H1 (cell line): ENCODE measurements at regions not wholly inside any gene's neighbourhood (a gene's known extent, or its start where the extent isn't known, plus 50 kb on each side); places are given as distances from the start of the nearest gene placed in this dataset.

Experiments
- ATF2 ChIP-seq: IDR thresholded peaks from 2 replicates; pipeline ENCODE4 v1.6.1; 2012; ENCODE audit warnings: low read length, inconsistent platforms
- ATF3 ChIP-seq: IDR thresholded peaks from 2 replicates; pipeline ENCODE4 v1.6.1; 2011; ENCODE audit warnings: low read depth, mild to moderate bottlenecking, low read length; ENCODE audit not compliant: insufficient read depth
- BCL11A ChIP-seq, 2 experiments: IDR thresholded peaks; one replicate each; pipeline ENCODE4 v1.6.1; 2011; ENCODE audit warnings: low read depth in 2 of 2, low read length in 2 of 2, mild to moderate bottlenecking in 2 of 2
- CEBPB ChIP-seq: IDR thresholded peaks from 2 replicates; pipeline ENCODE4 v1.6.1; 2012; ENCODE audit warnings: low read depth, low read length
- CTBP2 ChIP-seq: IDR thresholded peaks from 2 replicates; pipeline ENCODE4 v1.7.0; 2011; ENCODE audit warnings: borderline replicate concordance, mild to moderate bottlenecking, moderate library complexity, mixed read lengths, low read length; ENCODE audit not compliant: insufficient read depth, insufficient read length
- CTCF ChIP-seq, 3 experiments: IDR thresholded peaks; 1 replicate in 2 of 3; 2 replicates in 1 of 3; pipeline versions ENCODE4 v1.5.1 to v1.6.1; 2011; ENCODE audit warnings: low read length in 3 of 3, mild to moderate bottlenecking in 3 of 3, inconsistent platforms in 2 of 3, low read depth in 1 of 3, moderate library complexity in 1 of 3; ENCODE audit not compliant: insufficient read depth in 1 of 3; ENCODE audit errors: control extremely low read depth in 1 of 3
- HDAC2 ChIP-seq, 2 experiments: fragments of 300-600 bp in 1 of 2; sonication (generic) in 1 of 2; IDR thresholded peaks; 2 replicates each; pipeline ENCODE4 v1.6.1; 2011 to 2012; ENCODE audit warnings: low read depth in 2 of 2, low read length in 2 of 2, mild to moderate bottlenecking in 2 of 2, moderate library complexity in 2 of 2, borderline replicate concordance in 1 of 2, inconsistent platforms in 1 of 2
- JUND ChIP-seq: IDR thresholded peaks from 2 replicates; pipeline ENCODE4 v1.6.1; 2011; ENCODE audit warnings: mild to moderate bottlenecking, improper control_type of control experiment, low read length
- MAX ChIP-seq: IDR thresholded peaks from 2 replicates; pipeline ENCODE4 v1.6.1; 2012; ENCODE audit warnings: inconsistent platforms
- POLR2A ChIP-seq, 2 experiments: IDR thresholded peaks; 1 replicate in 1 of 2; 2 replicates in 1 of 2; pipeline ENCODE4 v1.6.1; 2011; ENCODE audit warnings: low read depth in 2 of 2, low read length in 2 of 2, mild to moderate bottlenecking in 2 of 2; ENCODE audit errors: control extremely low read depth in 1 of 2
- POU5F1 ChIP-seq: IDR thresholded peaks from 2 replicates; pipeline ENCODE4 v1.6.1; 2011; ENCODE audit warnings: low read depth, mild to moderate bottlenecking, low read length, moderate library complexity
- SIRT6 ChIP-seq: IDR thresholded peaks from one replicate; pipeline ENCODE4 v1.7.1; 2012; ENCODE audit warnings: low read length, inconsistent platforms
- TEAD4 ChIP-seq: IDR thresholded peaks from 2 replicates; pipeline ENCODE4 v1.6.1; 2012; ENCODE audit warnings: low read depth, low read length, inconsistent platforms, mixed read lengths
- YY1 ChIP-seq: IDR thresholded peaks from 2 replicates; pipeline ENCODE4 v1.6.1; 2011; ENCODE audit warnings: low read depth, mild to moderate bottlenecking, low read length

GRCh38 chr2:238743243-238744065 lies 104.4 kb upstream of the TWIST2 start:
- TF ChIP-seq YY1, result no peak
- no peak for TF ChIP-seq MAX
- no peak for TF ChIP-seq HDAC2 (IDR thresholded peaks at IDR 0.05; ENCODE audit: borderline replicate concordance in 1 of 2, low read depth in 2 of 2, low read length in 2 of 2)
- TF ChIP-seq SIRT6, result no peak
- no peak for TF ChIP-seq CTBP2
- TF ChIP-seq BCL11A (IDR thresholded peaks at IDR 0.05; ENCODE audit: low read depth in 2 of 2, low read length in 2 of 2), result no peak
- TF ChIP-seq JUND, result no peak
- no peak for TF ChIP-seq ATF3
- TF ChIP-seq CTCF (IDR thresholded peaks at IDR 0.05; ENCODE audit: control extremely low read depth in 1 of 3, insufficient read depth in 1 of 3, low read depth in 1 of 3, low read length in 3 of 3), result no peak
- no peak for TF ChIP-seq TEAD4
- TF ChIP-seq POLR2A (IDR thresholded peaks at IDR 0.05; ENCODE audit: control extremely low read depth in 1 of 2, low read depth in 2 of 2, low read length in 2 of 2), result no peak
- TF ChIP-seq POU5F1, result no peak
- TF ChIP-seq CEBPB, result no peak
- no peak for TF ChIP-seq ATF2
